MM.1S (cell line): ENCODE measurements at regions not wholly inside any gene's neighbourhood (a gene's known extent, or its start where the extent isn't known, plus 50 kb on each side); places are given as distances from the start of the nearest gene placed in this dataset.
"Not testable (repeated sequence)": the region's sequence is repeated elsewhere in the genome, so short reads cannot be mapped to it uniquely, and the experiment has no call there.

Experiments used
- DNase-seq: peaks from one replicate; pipeline ENCODE4 v3.0.0-alpha.2; 2015
- H2AFZ ChIP-seq: fragments of 300-600 bp; sonication (generic); 2 replicates; pipeline ENCODE4 v1.6.0; 2016; ENCODE audit warnings: antibody characterized with exemption, low read length
- H3F3A ChIP-seq: fragments of 300-600 bp; sonication (generic); 2 replicates; pipeline ENCODE4 v1.6.1; 2016; ENCODE audit warnings: mild to moderate bottlenecking, antibody characterized with exemption, low read length, moderate library complexity, mixed read lengths; ENCODE audit not compliant: insufficient read depth
- H3K27ac ChIP-seq: fragments of 300-600 bp; sonication (generic); 2 replicates; pipeline ENCODE4 v1.5.1; 2016; ENCODE audit warnings: mild to moderate bottlenecking, low read length
- H3K27me3 ChIP-seq: fragments of 300-600 bp; sonication (generic); replicated peaks from 2 replicates; pipeline ENCODE4 v1.6.0; 2016; ENCODE audit warnings: low read length; ENCODE audit not compliant: insufficient read depth
- H3K36me3 ChIP-seq: fragments of 300-600 bp; sonication (generic); replicated peaks from 2 replicates; pipeline ENCODE4 v1.6.1; 2016; ENCODE audit warnings: mild to moderate bottlenecking, low read length, mixed read lengths; ENCODE audit not compliant: insufficient read depth
- H3K4me1 ChIP-seq: fragments of 300-600 bp; sonication (generic); 2 replicates; pipeline ENCODE4 v1.6.1; 2016; ENCODE audit warnings: low read length, mixed read lengths
- H3K4me2 ChIP-seq: fragments of 300-600 bp; sonication (generic); 2 replicates; pipeline ENCODE4 v1.6.0; 2016; ENCODE audit warnings: low read depth, low read length
- H3K4me3 ChIP-seq: fragments of 300-600 bp; sonication (generic); 2 replicates; pipeline ENCODE4 v1.5.1; 2016; ENCODE audit warnings: low read length, mixed read lengths
- H3K79me2 ChIP-seq: fragments of 300-600 bp; sonication (generic); 2 replicates; pipeline ENCODE4 v1.6.1; 2016; ENCODE audit warnings: mixed run types, low read length, mixed read lengths
- H3K9ac ChIP-seq: fragments of 300-600 bp; sonication (generic); 2 replicates; pipeline ENCODE4 v1.6.1; 2016; ENCODE audit warnings: low read length, mixed read lengths
- H3K9me2 ChIP-seq: fragments of 300-600 bp; sonication (generic); replicated peaks from 2 replicates; pipeline ENCODE4 v1.6.1; 2016; ENCODE audit warnings: mild to moderate bottlenecking, low read length, mixed read lengths; ENCODE audit not compliant: insufficient read depth
- H3K9me3 ChIP-seq: fragments of 300-600 bp; sonication (generic); replicated peaks from 2 replicates; pipeline ENCODE4 v1.6.1; 2016; ENCODE audit warnings: mild to moderate bottlenecking, low read length, mixed read lengths; ENCODE audit not compliant: insufficient read depth
- H4K20me1 ChIP-seq: fragments of 300-600 bp; sonication (generic); 2 replicates; pipeline ENCODE4 v1.6.1; 2016; ENCODE audit warnings: mild to moderate bottlenecking, low read length, moderate library complexity, mixed read lengths; ENCODE audit not compliant: insufficient read depth
- CTCF ChIP-seq: fragments of 300-600 bp; sonication (generic); IDR thresholded peaks from 2 replicates; pipeline ENCODE4 v1.5.1; 2016; ENCODE audit warnings: antibody characterized with exemption, low read length, mixed read lengths
- EZH2 ChIP-seq: fragments of 300-600 bp; sonication (generic); optimal IDR thresholded peaks from 2 replicates; pipeline ENCODE3; 2017; ENCODE audit warnings: low read depth, mild to moderate bottlenecking, antibody characterized with exemption, low read length, mixed read lengths
- EZH2phosphoT487 ChIP-seq: fragments of 300-600 bp; sonication (generic); IDR thresholded peaks from 2 replicates; pipeline ENCODE4 v1.6.1; 2018; ENCODE audit warnings: antibody characterized with exemption, low read length

- Histone ChIP-seq H3K27ac (no peak overlapping the region), H2AFZ (no peak overlapping the region), H3F3A (no peaks in the 10 kb centered on the region), H3K9ac (no peak overlapping the region), H3K27me3 (no peaks in the 10 kb centered on the region), H3K79me2 (no peaks in the 10 kb centered on the region), H3K36me3 (no peaks in the 10 kb centered on the region), H3K9me2 (no peaks in the 10 kb centered on the region), H3K4me1 (no peaks in the 10 kb centered on the region), H3K9me3 (no peaks in the 10 kb centered on the region), H4K20me1 (no peaks in the 10 kb centered on the region), H3K4me2 (no peak overlapping the region), H3K4me3 (no peak overlapping the region)
- DNase-seq = no peak
- TF ChIP-seq EZH2 (no peak), CTCF (no peak), EZH2phosphoT487 (no peak)
Measured at GRCh38 chr6:85911067-85911466, 268.4 kb upstream of the SYNCRIP start.

- H2AFZ ChIP-seq, H3K36me3 ChIP-seq, H3K4me1 ChIP-seq, H4K20me1 ChIP-seq, DNase-seq, H3K79me2 ChIP-seq, H3K4me2 ChIP-seq, H3K27ac ChIP-seq, H3K4me3 ChIP-seq, H3K9ac ChIP-seq, H3K27me3 ChIP-seq, H3F3A ChIP-seq, H3K9me3 ChIP-seq, H3K9me2 ChIP-seq: not testable (repeated sequence)
Measured at GRCh38 chr6:85908120-85908519, 265.4 kb upstream of the SYNCRIP start.

- TF ChIP-seq CTCF = no peak
- no peak for TF ChIP-seq EZH2
- no peak for TF ChIP-seq EZH2phosphoT487
- no peak for DNase-seq
Measured at GRCh38 chr6:85892346-85892745, 249.7 kb upstream of the SYNCRIP start.

GRCh38 chr6:85887461-85887860, 244.8 kb upstream of the SYNCRIP start:
- DNase-seq = no peak
- TF ChIP-seq EZH2phosphoT487 (no peak), CTCF (no peak)
- Histone ChIP-seq H2AFZ (no peak overlapping the region), H3K9me3 (no peaks in the 10 kb centered on the region), H3K79me2 (no peaks in the 10 kb centered on the region), H4K20me1 (no peaks in the 10 kb centered on the region), H3K27me3 (no peaks in the 10 kb centered on the region), H3K9ac (no peak overlapping the region), H3K4me3 (no peak overlapping the region), H3K4me2 (no peak overlapping the region), H3F3A (no peaks in the 10 kb centered on the region), H3K4me1 (no peaks in the 10 kb centered on the region), H3K36me3 (no peaks in the 10 kb centered on the region), H3K9me2 (no peaks in the 10 kb centered on the region), H3K27ac (no peak overlapping the region)

More at GRCh38 chr6:85892346-85892745, 249.7 kb upstream of the SYNCRIP start:
- H3K4me2 ChIP-seq = no peak overlapping the region
- no peaks in the 10 kb centered on the region for H3K9me2 ChIP-seq
- H3K27me3 ChIP-seq = no peaks in the 10 kb centered on the region
- no peak overlapping the region for H3K9ac ChIP-seq
- no peak overlapping the region for H3K4me3 ChIP-seq
- H3K79me2 ChIP-seq = no peaks in the 10 kb centered on the region
- H3K9me3 ChIP-seq = no peaks in the 10 kb centered on the region
- no peaks in the 10 kb centered on the region for H3F3A ChIP-seq
- H3K27ac ChIP-seq = no peak overlapping the region
- H3K36me3 ChIP-seq = no peaks in the 10 kb centered on the region
- H2AFZ ChIP-seq = no peak overlapping the region
- no peaks in the 10 kb centered on the region for H3K4me1 ChIP-seq
- no peaks in the 10 kb centered on the region for H4K20me1 ChIP-seq
